HG03571 (cell line): ENCODE measurements at regions not wholly inside any gene's neighbourhood (a gene's known extent, or its start where the extent isn't known, plus 50 kb on each side); places are given as distances from the start of the nearest gene placed in this dataset.

Source experiments
- ATAC-seq: cut with Tn5 transposase; IDR thresholded peaks from one replicate; pipeline ENCODE4 v1.9.1; 2021; ENCODE audit not compliant: unreplicated experiment

DNA sequence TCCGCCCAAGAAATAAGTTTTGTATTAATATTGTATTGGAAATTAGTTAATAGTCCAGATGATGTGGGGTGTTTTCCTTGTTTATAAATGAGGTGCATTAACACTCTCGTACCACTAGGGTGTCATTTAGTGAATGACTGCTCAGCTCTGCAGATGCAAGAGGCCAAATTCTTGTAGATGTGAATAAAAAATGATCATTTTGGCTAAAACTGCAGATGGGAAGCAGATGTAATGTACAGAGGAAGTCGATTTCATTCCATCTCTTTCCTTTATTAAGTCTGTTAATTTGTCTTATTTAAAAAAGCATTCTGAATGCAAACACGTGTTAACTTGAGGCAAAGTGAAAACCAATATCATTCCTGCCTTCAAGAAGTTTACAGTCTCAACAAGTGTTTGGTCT lies 108.1 kb downstream of the DHX15 start:
- ATAC-seq = no peak

DNA sequence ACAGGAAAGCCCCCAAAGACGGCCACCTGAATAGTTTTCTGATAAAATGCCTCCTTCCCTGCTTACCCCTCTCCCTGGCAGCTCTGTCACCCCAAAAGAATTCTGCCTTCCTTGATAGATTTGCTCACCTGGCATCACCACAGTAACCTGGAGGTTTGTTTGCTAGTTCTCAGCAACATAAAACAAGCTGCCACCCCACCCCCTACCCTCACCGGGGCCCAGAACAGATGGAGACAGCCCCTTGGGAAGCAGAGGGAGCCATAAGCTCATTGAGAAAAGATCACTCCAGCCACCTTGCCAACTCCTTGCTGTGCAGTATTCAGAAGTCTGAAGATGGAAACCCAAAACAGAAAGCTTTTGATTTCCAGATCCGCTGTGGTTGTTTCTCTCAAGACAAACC lies 108.6 kb downstream of the DHX15 start:
- ATAC-seq = no peak

DNA sequence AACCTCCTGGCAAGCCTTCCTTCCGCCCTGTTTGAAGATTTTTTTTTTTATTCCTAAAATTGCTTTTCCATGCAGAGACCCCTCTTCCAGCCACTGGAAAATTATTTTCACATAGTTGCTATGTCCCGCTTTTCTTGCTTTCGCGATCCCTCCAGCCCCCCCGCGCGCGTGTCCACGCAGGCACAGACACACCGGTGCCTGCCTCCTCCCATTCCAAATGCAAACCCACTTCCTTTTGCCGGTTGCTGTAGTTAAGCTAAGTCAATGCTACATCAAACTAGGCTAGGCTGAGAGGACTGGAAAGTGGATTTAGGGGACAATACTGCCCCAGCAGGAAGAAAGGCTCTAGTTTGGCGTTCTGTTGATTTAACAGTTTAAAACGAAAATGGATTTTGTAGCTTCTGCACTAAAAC lies 111.0 kb downstream of the DHX15 start:
- ATAC-seq = no peak

- peak; percentile 61 for ATAC-seq
Observed at GRCh38 chr4:24472514-24473308, 111.6 kb downstream of the DHX15 start.

DNA sequence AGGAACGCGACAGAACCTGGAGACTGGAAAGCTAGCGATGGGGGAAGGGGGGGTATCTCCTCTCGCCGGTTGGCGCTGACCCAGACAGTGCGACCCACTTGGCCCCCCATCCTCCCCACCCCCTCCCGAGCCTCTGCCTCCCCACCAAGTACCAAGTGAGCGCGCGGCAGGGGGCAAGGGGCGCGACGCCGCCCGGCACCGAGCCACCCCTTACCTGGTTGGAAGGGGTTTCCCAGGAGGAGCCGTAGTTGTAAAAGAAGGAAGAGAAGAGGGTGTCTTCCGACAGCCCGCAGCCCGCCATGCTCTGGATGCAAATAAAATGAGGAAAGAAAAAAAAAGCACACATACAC lies 112.2 kb downstream of the DHX15 start:
- ATAC-seq = no peak

DNA sequence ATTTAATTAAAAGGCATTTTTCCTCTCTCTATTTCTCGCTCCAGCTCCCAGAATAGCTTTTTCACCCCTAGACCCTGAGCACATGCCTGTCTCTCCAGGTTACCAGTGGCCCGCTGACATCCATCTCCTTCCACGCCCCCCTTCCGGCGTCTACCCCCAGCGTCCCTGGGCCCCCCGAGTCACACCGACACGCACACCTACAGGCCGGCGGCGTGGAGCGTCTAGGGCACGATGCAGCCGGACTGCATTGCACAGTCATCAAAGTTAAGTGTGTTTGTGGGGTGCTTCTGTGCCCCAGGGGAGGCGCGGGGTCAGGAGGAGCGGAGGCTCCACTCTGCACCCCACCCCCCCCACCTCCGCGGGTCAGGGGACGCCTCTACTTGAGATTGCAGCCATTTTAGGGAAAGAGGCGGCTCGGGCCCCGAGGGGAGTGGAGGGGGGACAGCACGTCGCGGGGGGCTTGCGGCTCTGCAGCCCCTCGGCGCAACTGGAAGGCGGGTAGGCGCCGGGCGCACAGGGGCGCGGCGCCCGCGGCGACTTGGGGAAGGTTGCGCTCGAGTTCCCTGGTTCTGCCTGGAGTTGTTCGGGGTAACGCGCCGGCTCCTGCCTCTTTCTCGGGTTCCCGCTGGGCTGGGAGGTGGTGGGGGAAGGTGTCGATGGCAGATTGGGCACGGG lies 112.7 kb downstream of the DHX15 start:
- no peak for ATAC-seq

DNA sequence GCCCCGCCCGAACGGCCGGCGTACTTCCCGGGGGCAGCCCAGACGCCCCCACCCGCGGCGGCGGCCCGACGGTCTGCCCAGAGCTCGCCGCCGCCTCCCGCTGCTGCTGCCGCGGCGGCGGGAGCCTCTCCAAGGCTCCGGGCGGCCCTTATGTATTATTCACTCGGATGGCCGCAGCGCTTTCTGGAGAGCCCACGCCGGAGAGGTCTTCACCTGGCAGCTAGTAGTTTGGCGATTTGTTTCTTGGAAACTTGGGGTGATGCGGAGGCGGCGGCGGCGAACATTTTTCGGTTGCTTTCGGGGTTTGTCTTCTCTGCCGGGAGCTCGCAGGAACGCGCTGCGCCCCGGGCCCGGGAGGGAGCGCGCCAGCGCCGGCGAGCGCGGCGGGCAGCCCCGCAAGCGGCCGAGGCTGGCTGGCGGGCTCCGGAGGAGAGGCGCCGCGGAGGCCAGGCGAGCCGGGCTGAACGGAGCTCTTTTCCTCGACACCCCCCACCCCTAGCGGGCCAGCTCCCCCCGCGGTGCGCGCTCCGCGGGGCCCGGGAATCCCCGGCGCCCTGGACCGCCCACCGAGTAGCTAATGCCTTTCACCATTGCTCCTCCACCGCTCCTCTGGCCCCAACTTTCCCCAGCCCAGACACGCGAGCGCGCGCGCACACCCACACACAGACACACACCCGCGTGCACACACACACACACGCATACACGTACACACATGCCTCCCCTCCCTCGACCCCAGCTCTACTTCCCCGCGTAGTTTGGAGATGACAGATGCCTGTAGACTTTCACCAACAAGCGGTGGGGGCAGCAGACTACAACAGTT lies 113.5 kb downstream of the DHX15 start:
- no peak for ATAC-seq

GRCh38 chr4:24468071-24468470 lies 116.3 kb downstream of the DHX15 start:
- no peak for ATAC-seq

DNA sequence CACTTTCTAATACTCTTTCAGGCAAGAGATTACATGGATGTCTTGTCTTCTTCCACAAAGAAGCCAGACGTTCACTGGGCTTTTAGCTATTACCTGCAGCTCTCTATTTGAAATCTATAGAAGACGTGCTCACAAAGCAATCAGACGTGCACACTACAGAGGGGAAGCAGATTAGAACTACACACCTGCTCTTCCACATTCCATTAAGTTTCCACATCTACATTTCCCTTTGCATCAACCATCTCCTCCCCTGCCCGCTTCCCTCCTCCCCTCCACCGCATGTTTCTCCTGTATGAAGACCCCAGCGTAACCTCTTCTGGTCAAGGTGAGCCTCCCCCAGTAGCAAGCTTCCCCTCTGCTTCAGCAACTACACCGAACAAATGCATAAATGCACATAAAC lies 119.8 kb downstream of the DHX15 start:
- no peak for ATAC-seq

DNA sequence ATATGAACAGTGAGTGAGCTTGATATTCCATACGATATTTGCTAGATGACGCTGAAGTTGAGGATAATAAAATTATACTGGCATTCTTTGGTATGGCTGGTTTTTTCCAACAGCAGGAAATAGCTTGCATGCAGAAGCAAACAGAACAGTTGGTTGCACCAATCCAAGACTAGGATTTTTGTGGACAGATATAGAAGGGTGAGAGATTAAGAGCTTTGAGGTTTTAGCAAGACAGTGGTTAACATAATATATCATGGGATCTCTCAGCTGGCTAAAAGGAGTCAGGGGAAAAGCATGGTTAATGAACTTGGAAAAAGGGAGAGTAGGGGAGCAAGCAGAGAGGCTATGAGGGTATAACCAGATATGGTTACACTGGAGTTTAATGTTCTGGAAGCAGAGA lies 127.9 kb downstream of the DHX15 start:
- no peak for ATAC-seq

- ATAC-seq = no peak
Observed at GRCh38 chr4:24453951-24454350, 130.4 kb downstream of the DHX15 start.

DNA sequence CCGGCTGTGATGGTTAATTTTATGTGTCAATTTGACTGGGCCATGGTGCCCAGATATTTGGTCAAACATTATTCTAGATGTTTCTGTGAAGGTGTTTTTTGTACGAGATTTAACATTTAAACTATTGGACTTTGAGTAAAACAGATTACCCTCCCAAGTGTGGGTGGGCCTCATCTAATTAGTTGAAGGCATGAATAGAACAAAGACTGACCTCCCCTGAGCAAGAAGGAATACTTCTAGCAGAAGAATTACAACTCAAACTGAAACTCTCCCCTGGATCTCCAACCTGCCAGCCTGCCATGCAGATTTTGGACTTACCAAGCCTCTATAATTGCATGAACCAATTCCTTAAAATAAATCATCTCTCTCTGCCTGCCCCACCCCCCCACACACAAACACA lies 132.5 kb downstream of the DHX15 start:
- no peak for ATAC-seq

DNA sequence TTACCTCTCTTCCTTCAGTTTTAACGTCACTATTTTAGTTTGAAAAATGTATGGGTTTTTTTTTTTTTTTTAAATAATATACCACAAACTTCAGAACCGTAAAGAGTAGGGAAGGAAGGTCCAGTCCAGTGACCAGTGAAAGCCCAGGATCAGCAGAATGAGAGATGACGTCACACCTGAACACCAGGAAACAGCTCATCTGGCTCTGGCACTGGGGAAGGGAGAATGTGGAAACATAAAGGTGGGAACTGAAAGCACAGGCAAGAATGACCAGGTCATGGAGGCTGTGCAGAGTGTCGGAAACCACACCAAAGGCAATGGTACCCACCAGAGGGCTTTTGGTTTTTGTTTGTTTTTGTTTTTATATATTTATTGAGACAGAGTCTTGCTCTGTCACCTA lies 141.2 kb downstream of the DHX15 start:
- no peak for ATAC-seq

DNA sequence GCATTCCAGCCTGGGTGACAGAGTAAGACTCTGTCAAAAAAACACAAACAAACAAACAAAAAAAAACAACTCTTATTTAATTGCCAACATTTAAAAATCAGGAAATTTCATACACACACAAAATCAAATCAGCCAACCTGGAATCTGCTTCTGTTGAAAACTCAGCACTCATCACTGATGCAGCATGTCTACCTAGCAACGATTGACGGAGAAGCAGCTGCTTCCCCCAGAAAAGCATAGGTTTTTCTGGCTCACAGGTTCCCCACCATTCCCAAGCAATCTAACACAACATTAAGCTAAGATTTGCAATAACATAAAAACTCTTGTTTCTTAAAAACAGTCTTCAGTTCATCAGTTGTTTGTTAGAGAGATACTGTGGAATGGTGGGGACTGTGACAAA lies 143.6 kb downstream of the DHX15 start:
- no peak for ATAC-seq

GRCh38 chr4:24434241-24434640 lies 150.1 kb downstream of the DHX15 start:
- no peak for ATAC-seq

DNA sequence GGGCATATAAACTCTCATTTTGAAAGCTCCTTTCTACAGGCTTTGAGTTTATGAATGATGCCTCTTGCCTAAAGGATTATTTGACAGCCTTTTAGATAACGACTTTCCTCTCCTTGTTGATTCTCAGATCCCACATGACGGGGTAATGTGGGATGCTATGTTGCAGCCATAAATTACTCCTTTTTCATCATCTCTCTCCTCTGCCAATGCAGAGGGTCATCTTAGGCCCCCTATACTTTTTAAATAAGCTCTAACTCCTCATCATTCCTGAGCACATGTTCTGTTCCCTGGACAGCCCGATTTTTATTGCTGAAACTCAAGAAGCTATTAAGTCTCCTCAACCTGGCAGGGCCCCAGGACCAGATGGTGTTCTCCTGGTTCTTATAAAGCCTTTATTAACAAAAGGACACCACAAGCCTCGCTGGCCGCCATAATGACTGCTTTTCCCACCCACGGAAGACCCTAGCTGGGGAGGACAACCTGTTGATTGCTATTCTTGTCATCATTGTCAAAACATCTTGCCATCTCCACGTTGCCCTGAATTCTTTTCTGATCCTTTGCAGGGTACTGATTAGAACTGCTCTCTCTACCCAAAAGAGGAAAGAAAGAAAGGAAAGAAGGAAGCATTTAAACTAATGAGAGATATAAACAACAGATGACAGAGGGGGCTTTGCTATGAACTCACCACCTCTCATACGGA lies 150.7 kb downstream of the DHX15 start:
- no peak for ATAC-seq

DNA sequence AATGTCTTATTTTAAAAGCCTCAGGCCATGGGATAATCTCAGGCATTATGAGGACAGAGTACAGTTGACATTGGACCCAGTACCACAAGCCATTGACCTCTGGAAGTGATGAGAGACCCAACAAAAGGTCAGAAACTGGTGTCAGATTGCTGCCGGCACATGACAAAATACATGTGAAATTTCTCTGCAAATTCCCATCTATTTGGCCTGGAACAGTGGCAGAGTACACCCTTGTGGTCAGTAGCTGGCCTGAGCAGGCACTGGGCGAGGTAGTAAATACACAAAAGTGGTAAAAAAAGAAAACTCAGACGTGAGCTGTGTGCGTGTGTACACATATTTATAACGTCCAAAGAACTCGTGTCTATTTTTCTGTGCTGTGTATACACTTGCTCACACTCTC lies 155.5 kb downstream of the DHX15 start:
- no peak for ATAC-seq

DNA sequence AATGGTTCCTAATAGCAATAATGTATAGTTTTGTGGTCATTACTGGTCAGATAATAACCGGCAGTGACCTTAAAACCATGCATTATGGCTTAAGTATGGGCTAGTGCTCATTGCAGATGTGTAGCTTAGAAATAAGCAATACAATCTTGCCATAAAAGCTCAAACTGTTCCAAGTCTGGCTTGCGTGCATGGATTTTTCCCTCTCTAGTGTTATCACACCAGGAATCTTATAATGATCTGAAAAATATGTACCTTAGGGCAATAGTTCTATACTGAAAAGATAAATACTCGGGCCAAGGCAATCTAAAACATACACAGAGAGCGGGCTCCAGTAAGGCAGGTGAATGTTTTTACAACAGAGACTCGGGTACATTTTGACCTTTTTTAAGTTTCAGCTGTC lies 157.8 kb downstream of the DHX15 start:
- no peak for ATAC-seq

DNA sequence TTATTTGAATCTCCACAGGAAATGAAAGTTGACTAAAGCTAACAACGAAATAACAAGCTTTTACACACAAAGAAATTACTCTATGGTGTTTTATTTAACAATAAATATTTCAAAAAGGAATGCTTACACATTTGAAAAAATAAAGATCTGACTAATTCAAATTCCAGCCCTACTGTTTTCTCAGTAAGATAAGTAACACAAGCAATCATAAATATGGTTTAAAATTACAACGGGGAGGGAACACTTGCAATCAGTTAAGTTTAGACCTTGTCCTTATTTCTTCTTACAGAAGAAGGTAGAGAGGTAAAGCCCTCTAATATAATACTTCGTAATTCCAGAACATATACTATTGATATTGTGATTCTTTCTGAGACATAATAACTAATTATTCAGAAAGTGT lies 158.5 kb downstream of the DHX15 start:
- no peak for ATAC-seq

- no peak for ATAC-seq
Observed at GRCh38 chr4:24423670-24424069, 160.7 kb downstream of the DHX15 start.

- no peak for ATAC-seq
Observed at GRCh38 chr4:24422644-24423043, 161.7 kb downstream of the DHX15 start.
